Astrocyte (in vitro differentiated cells and primary cell): ENCODE measurements at regions not wholly inside any gene's neighbourhood (a gene's known extent, or its start where the extent isn't known, plus 50 kb on each side); places are given as distances from the start of the nearest gene placed in this dataset.
"Not testable (repeated sequence)": the region's sequence is repeated elsewhere in the genome, so short reads cannot be mapped to it uniquely, and the experiment has no call there.

ENCODE experiments used
- DNase-seq: peaks from one replicate; pipeline ENCODE4 v3.0.0-alpha.2; 2010; ENCODE audit warnings: low read depth
- FAIRE-seq: peaks from 2 replicates; lab custom pipeline; 2011; peaks lifted over from hg19 to GRCh38; lab: Jason Lieb, UNC
- H2AFZ ChIP-seq: 2 replicates; pipeline ENCODE4 v1.6.0; 2012; ENCODE audit warnings: low read depth, low read length, inconsistent platforms
- H3K27ac ChIP-seq: 2 replicates; pipeline ENCODE4 v1.5.1; 2011; ENCODE audit warnings: low read depth, low read length, inconsistent platforms
- H3K27me3 ChIP-seq: 2 replicates; pipeline ENCODE4 v1.6.0; 2011; ENCODE audit warnings: low read length, inconsistent platforms; ENCODE audit not compliant: insufficient read depth
- H3K36me3 ChIP-seq: 2 replicates; pipeline ENCODE4 v1.5.1; 2011; ENCODE audit warnings: low read length, inconsistent platforms; ENCODE audit not compliant: insufficient read depth
- H3K4me1 ChIP-seq: 2 replicates; pipeline ENCODE4 v1.5.1; 2011; ENCODE audit warnings: low read length, inconsistent platforms; ENCODE audit not compliant: insufficient read depth
- H3K4me2 ChIP-seq: 2 replicates; pipeline ENCODE4 v1.6.0; 2012; ENCODE audit warnings: low read length, inconsistent platforms
- H3K4me3 ChIP-seq: 2 replicates; pipeline ENCODE4 v1.5.1; 2011; ENCODE audit warnings: low read depth, mild to moderate bottlenecking, low read length, inconsistent platforms; ENCODE audit not compliant: insufficient read depth
- H3K79me2 ChIP-seq: 2 replicates; pipeline ENCODE4 v1.6.0; 2012; ENCODE audit warnings: mild to moderate bottlenecking, low read length, inconsistent platforms; ENCODE audit not compliant: insufficient read depth
- H3K9ac ChIP-seq: 2 replicates; pipeline ENCODE4 v1.6.0; 2012; ENCODE audit warnings: mild to moderate bottlenecking, low read length, inconsistent platforms
- H3K9me3 ChIP-seq: 2 replicates; pipeline ENCODE4 v1.5.1; 2012; ENCODE audit warnings: low read depth, mild to moderate bottlenecking, low read length, inconsistent platforms; ENCODE audit not compliant: insufficient read depth
- H4K20me1 ChIP-seq: 2 replicates; pipeline ENCODE4 v1.6.0; 2012; ENCODE audit warnings: low read length, inconsistent platforms; ENCODE audit not compliant: insufficient read depth
- H3K27ac Mint-ChIP-seq: one replicate; pipeline ENCODE4 v1.8.0; 2021; ENCODE audit warnings: mild to moderate bottlenecking, mixed read lengths; ENCODE audit not compliant: unreplicated experiment
- H3K27me3 Mint-ChIP-seq: one replicate; pipeline ENCODE4 v1.8.0; 2021; ENCODE audit warnings: low read depth, mixed read lengths; ENCODE audit not compliant: unreplicated experiment
- H3K36me3 Mint-ChIP-seq: one replicate; pipeline ENCODE4 v1.8.0; 2021; ENCODE audit warnings: low read depth, mixed read lengths; ENCODE audit not compliant: unreplicated experiment
- H3K4me1 Mint-ChIP-seq: one replicate; pipeline ENCODE4 v1.8.0; 2021; ENCODE audit warnings: low read depth, mixed read lengths; ENCODE audit not compliant: unreplicated experiment
- H3K4me3 Mint-ChIP-seq: one replicate; pipeline ENCODE4 v1.8.0; 2021; ENCODE audit warnings: mild to moderate bottlenecking, moderate library complexity, mixed read lengths; ENCODE audit not compliant: unreplicated experiment
- H3K9me3 Mint-ChIP-seq: one replicate; pipeline ENCODE4 v1.8.0; 2021; ENCODE audit warnings: mild to moderate bottlenecking, mixed read lengths; ENCODE audit not compliant: unreplicated experiment
- EZH2 ChIP-seq: IDR thresholded peaks from 2 replicates; pipeline ENCODE4 v1.6.1; 2012; ENCODE audit warnings: mild to moderate bottlenecking, low read length, inconsistent platforms; ENCODE audit not compliant: insufficient read depth
- TF ChIP-seq, protein P1 (sequence below): IDR thresholded peaks from 2 replicates; pipeline ENCODE4 v1.5.1; 2011; ENCODE audit warnings: low read depth, mild to moderate bottlenecking, inconsistent platforms, low read length, moderate library complexity; ENCODE audit not compliant: insufficient read depth

DNA sequence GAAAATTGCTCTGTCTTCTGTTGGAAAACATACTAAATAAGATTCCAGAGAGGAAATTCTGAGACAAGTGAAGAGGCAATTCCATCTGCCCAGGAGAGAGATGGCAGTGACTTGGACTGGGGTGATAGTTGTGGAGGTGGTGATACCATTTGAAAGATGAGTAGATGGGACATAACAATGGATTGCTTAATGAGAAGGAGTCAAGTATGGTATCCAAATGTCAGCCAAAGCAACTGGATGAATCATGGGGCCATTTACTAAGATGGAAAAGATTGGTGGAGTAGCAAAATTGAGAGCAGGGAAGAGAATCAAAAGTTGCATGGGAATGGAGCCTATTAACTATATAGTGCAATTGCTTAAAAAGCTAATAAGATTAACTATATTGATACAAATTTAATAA, 222.1 kb downstream of the ETAA1 start:
- peaks cover 1% of the 10 kb centered on the region for H3K9me3 Mint-ChIP-seq
- no peak for FAIRE-seq
- TF ChIP-seq, protein P1, sequence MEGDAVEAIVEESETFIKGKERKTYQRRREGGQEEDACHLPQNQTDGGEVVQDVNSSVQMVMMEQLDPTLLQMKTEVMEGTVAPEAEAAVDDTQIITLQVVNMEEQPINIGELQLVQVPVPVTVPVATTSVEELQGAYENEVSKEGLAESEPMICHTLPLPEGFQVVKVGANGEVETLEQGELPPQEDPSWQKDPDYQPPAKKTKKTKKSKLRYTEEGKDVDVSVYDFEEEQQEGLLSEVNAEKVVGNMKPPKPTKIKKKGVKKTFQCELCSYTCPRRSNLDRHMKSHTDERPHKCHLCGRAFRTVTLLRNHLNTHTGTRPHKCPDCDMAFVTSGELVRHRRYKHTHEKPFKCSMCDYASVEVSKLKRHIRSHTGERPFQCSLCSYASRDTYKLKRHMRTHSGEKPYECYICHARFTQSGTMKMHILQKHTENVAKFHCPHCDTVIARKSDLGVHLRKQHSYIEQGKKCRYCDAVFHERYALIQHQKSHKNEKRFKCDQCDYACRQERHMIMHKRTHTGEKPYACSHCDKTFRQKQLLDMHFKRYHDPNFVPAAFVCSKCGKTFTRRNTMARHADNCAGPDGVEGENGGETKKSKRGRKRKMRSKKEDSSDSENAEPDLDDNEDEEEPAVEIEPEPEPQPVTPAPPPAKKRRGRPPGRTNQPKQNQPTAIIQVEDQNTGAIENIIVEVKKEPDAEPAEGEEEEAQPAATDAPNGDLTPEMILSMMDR = no peak
- TF ChIP-seq EZH2 = no peak
- Histone ChIP-seq H3K27ac (no peak overlapping the region), H3K79me2 (no peaks in the 10 kb centered on the region), H3K4me3 (no peak overlapping the region), H3K27me3 (no peaks in the 10 kb centered on the region), H3K4me1 (peaks cover 4% of the 10 kb centered on the region), H4K20me1 (no peaks in the 10 kb centered on the region), H3K9ac (no peak overlapping the region), H3K9me3 (no peaks in the 10 kb centered on the region), H2AFZ (no peak overlapping the region), H3K36me3 (no peaks in the 10 kb centered on the region), H3K4me2 (no peak overlapping the region)
- H3K4me1 Mint-ChIP-seq = peaks cover 10% of the 10 kb centered on the region
- H3K27me3 Mint-ChIP-seq = no peaks in the 10 kb centered on the region
- H3K36me3 Mint-ChIP-seq = no peaks in the 10 kb centered on the region
- H3K4me3 Mint-ChIP-seq = no peak overlapping the region
- H3K27ac Mint-ChIP-seq = no peak overlapping the region
- no peak for DNase-seq

DNA sequence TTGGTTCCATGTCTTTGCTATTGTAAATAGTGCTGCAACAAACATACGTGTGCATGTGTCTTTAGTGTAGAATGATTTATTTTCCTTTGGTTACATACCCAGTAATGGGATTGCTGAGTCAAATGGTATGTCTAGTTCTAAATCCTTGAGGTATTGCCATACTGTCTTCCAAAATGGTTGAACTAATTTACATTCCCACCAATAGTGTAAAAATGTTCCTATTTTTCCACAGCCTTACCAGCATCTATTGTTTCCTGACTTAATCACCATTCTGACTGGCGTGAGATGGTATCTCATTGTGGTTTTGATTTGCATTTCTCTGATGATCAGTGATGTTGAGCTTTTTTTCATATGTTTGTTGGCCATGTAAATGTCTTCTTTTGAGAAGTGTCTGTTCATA, 226.6 kb downstream of the ETAA1 start:
- not testable (repeated sequence) for H3K79me2 ChIP-seq, H2AFZ ChIP-seq, H3K4me3 ChIP-seq, H3K27ac ChIP-seq, H3K4me2 ChIP-seq, FAIRE-seq, H4K20me1 ChIP-seq, H3K9me3 Mint-ChIP-seq, H3K9me3 ChIP-seq, H3K27ac Mint-ChIP-seq, H3K36me3 Mint-ChIP-seq, H3K9ac ChIP-seq, H3K4me3 Mint-ChIP-seq, H3K27me3 Mint-ChIP-seq, H3K36me3 ChIP-seq, H3K27me3 ChIP-seq
- H3K4me1 ChIP-seq = peaks cover 17% of the 10 kb centered on the region
- peaks cover 25% of the 10 kb centered on the region for H3K4me1 Mint-ChIP-seq
- peak; percentile 54 for DNase-seq

DNA sequence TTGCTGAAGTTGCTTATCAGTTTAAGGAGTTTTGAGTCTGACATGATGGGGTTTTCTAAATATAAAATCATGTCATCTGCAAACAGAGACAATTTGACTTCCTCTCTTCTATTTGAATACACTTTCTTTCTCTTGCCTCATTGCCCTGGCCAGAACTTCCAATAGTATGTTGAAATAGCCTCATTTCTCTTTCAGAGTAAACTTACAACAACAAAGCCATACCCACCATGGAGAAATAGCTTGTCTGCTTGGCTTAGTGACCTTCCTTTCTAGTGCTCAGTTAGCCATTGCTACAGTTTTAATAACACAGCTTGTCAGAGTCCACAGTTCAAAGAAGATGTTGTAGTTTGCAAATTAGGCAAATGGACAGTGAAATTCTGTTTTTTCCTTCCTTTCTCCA, 228.0 kb downstream of the ETAA1 start:
- H3K27ac ChIP-seq = peak overlapping the region; percentile 87
- no peak for FAIRE-seq
- no peak overlapping the region for H3K4me3 Mint-ChIP-seq
- no peaks in the 10 kb centered on the region for H3K36me3 Mint-ChIP-seq
- H3K9me3 Mint-ChIP-seq = peaks cover 1% of the 10 kb centered on the region
- peak overlapping the region; percentile 75 for H3K9ac ChIP-seq
- H3K4me3 ChIP-seq = no peak overlapping the region
- peaks cover 25% of the 10 kb centered on the region for H3K4me1 Mint-ChIP-seq
- H2AFZ ChIP-seq = no peak overlapping the region
- H3K4me1 ChIP-seq = peaks cover 17% of the 10 kb centered on the region
- no peaks in the 10 kb centered on the region for H3K27me3 Mint-ChIP-seq
- DNase-seq = no peak
- peak overlapping the region; percentile 93 for H3K27ac Mint-ChIP-seq
- peak overlapping the region; percentile 61 for H3K4me2 ChIP-seq
- H3K9me3 ChIP-seq = no peaks in the 10 kb centered on the region
- no peaks in the 10 kb centered on the region for H3K79me2 ChIP-seq
- no peaks in the 10 kb centered on the region for H3K36me3 ChIP-seq
- no peaks in the 10 kb centered on the region for H4K20me1 ChIP-seq
- TF ChIP-seq, protein P1 = no peak
- no peak for TF ChIP-seq EZH2
- H3K27me3 ChIP-seq = no peaks in the 10 kb centered on the region
